Nucleus accumbens (tissue), 56 donors: ENCODE measurements at regions not wholly inside any gene's neighbourhood (a gene's known extent, or its start where the extent isn't known, plus 50 kb on each side); places are given as distances from the start of the nearest gene placed in this dataset.
"Not testable (repeated sequence)": the region's sequence is repeated elsewhere in the genome, so short reads cannot be mapped to it uniquely, and the experiment has no call there.

Experiments used
- DNase-seq, 56 donors: peaks; one replicate each; lab custom pipeline; 2025; lab: John Stamatoyannopoulos, UW

DNA sequence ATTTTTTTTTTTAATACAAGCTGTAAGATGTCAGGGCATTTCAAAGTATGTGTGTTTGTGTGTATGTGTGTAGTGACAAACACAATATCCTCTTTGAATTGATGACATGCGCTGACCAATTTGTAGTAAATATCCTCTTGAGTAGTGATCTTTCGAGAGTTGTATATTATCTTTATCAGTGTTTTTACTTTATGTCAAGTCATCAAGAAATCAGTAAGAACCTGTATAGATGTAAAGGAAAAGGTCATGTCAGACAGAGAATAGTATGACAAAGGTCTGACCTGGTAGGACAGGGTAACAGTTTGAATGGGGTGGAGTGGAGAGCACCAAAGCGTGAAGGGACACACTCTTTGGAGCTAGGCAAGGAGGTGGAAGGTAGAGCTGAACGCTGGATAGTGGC lies 1931.4 kb upstream of the CELF4 start:
- DNase-seq = no peak

GRCh38 chr18:39494211-39494896 lies 1928.8 kb upstream of the CELF4 start:
- DNase-seq = no peak

GRCh38 chr18:39491408-39491807 lies 1925.8 kb upstream of the CELF4 start:
- DNase-seq = no peak

DNA sequence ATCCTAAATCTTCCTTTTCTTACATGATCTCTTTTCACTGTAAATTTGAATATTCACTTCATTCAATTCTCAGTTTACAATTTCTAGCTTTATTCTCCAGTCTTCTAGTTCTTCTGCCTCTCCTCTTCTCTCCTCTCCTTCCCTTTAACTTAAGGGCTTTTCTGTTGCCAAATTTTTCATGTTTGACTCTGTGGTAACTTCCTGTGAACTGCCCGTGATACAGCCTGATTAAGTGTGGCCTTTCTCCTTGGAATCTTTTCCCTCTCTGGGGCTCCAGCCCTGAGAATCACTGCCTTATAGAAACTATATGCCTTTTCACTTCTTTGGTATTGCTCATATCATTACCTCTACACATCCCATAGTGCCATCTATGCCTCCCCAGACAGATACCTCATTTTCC lies 1923.8 kb upstream of the CELF4 start:
- DNase-seq = no peak

DNA sequence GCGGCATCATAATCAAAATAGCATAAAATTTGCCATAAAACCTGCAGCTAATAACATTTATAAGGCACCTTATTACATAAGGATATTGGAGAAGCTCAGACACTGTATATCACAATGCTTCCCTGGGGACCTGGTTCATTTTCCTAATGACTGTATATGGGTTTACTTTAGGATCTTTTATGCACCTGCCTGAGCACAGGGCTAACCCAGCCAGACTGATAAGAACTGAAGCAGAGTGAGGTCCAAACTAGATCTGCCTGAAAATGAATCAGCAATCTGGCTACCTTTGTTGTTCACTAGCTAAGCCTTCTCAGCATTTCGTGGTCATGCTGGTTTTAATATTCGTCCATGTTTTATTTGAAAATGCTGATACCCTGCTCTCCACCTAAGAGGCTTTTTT lies 1922.3 kb upstream of the CELF4 start:
- no peak for DNase-seq

DNA sequence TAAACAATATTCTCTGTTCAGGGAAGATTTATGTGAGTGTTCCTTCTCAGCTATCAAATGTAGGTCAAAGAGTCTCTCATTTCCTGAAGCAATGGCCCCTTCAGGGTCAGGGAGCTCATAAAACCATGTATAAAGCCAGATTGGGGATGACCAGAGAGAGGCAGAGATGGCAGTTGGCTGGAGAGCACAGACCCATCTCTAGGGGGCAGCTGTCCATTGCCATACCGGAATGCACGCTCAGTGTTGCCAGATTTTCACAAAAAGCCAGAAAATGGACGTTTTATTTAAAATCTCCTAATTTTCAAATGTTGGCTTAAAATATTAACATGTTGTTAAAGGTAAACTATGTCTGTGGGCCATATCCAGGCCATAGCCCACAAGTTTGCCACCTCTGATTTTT lies 1920.7 kb upstream of the CELF4 start:
- DNase-seq = no peak

DNA sequence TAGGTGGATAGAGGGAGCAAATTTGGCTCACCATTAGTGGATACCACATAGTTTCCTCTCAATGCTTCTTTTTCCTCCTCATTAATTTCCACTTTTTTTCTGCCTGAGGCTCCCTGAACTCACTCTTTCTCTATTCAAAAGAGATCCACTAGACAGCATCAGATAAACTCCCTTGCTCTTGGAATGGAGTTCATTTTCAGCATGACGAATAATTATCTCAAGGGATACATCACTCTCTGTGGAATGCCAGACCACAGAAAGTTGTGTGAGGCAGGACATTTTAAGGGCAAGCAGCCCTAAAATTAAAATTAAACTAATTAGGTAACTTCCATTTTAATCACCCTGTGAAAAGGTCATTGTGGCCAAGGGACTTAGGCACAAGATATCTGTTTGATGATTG lies 1920.1 kb upstream of the CELF4 start:
- no peak for DNase-seq

DNA sequence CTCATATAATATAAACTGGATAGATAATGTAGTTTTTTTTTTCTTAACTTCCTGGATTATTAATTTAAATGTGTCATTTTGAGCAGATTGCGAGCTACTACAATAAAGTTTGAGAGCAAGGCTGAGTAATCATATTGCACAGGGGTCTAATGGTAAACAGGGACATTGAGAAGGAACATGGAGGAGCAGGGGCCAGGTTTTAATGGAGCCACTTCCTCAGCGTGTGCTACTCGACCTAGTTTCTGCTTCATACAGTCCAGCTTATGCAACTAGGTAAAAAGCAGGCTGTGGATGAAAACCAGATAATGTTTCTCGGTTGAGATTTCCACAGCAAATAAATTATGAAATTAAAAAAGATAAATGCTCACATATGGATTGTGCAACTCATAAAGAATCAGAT lies 1915.7 kb upstream of the CELF4 start:
- DNase-seq = no peak

DNA sequence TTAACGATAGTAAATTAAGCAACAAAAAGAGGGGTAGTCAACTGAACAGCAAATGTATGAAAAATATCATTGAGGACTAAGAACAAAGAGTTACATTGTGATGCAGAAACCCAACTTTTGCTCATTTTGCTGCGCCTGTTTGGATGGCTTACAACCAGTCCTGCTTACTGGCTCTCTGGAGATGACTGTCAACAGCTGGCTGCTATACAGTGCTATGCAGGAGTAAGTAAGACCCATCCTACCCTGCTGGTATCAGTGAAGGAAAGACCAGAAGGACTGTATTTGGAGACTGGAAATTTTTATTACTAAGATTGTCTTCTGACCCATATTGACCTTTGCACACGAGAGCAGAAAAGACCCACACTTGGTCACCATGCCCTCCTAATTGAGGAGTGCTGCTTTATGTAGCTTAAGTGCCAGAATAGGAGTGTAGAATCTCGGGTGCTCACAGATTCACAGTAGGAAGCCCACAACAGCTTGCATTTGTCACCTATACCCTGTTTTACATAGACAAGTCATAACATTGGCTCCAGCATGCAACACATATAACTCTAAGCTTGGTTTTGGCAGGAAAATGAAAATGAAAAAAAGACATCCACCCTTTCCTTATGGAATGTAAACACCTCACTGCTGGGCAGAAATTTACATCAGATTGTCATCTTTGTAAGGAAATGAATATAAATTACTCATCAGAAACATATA lies 1915.0 kb upstream of the CELF4 start:
- DNase-seq = no peak

DNA sequence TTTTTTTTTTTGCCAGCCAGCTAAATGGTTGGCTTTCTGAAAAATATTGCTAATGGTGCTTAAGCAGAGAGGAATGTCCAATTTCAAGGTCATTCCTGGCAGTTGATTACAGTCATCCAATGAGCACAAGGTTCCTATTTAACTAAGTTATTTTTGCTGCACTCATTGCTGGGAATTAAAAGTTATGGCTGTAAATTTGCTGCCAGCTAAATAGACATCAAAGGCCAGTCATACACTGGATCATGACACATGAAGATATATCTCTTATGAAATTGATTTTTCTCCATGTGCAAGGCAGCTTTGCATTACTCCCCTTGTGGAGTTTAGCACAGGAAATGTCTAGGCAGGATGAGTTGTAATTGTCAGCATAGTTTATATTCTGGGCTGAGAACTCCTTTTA lies 1898.4 kb upstream of the CELF4 start:
- DNase-seq = no peak

DNA sequence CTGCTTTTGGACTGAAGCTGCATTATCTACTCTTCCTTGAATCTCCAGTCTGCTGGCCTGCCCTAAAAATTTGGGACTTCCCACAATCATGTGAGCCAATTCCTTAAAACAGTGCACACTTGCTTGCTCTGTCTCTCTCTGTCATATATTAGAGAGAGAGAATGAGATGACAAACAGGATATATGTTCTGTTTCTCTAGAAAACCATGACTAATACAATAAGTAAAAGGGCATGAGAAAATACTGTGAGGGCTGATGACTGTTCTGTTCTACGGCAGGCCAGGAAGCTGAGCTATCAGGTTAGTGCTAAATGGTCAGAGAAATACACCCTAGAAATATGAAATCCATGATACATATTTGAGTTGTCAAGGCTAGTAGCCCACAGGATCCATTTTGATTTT lies 1896.8 kb upstream of the CELF4 start:
- DNase-seq = no peak

GRCh38 chr18:39460136-39460535 lies 1894.5 kb upstream of the CELF4 start:
- no peak for DNase-seq

DNA sequence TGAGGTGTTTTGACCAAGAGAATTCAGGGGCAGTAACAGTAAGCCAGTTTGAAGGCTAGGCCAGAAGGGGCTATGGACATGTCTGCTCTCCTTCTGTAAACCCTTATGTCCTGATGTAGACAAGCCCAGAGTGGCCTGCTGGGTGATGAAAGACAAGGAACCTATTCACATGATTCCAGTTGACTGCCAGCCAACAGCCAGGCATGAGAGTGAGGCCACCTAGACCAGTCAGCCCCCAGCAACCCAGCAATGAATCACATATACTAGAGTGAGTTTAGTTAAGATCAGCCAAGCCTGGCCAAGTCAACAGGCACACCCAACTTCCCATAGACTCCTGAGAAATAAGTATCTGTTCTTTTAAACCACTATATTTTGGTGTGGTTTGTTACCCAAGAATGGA lies 1889.7 kb upstream of the CELF4 start:
- peak in 2 of 56 donors; percentile 7 to 18 for DNase-seq

- DNase-seq = no peak
Observed at GRCh38 chr18:39454866-39455265, 1889.3 kb upstream of the CELF4 start.

GRCh38 chr18:39453882-39454281 lies 1888.3 kb upstream of the CELF4 start:
- DNase-seq = peak in 3 of 56 donors; percentile 2 to 16 (median 14)

DNA sequence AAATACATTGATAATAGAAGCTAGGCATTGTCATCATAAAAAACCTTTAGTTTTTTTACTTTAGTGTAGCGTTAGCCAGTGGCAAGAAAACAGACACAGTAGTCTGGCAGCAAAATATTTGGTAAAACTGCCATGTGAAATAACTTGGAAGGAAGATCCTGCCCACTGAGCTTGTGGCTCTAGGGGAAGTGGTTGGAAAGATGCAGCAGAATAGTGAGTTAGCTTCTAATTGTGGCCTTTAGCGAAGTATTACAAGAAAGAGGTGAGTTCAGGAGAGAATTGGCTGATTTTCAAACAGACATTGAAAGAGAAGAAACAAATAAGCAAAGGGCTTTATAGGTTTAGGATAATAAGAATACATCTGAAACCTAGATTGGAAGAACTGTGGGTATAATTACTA lies 1887.8 kb upstream of the CELF4 start:
- no peak for DNase-seq

- DNase-seq = no peak
Observed at GRCh38 chr18:39450958-39451357, 1885.4 kb upstream of the CELF4 start.

DNA sequence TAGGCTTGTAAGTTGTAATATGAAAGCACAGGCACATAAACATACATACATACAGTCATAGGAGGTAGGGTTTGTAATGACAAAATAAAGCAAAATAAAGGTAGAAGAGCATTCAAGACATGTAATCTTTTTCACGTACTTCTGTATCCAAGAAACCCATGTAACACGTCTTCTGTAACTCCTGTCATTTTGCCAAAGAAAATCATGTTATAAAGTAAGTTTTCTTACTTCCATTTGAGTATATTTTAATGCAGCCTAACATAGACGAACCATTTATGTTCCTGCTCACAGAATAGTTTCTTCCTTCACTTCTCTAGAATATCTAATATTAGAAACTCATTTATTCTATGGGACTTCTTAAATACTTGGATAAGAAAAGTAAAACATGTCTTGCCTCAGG lies 1884.0 kb upstream of the CELF4 start:
- DNase-seq = no peak

DNA sequence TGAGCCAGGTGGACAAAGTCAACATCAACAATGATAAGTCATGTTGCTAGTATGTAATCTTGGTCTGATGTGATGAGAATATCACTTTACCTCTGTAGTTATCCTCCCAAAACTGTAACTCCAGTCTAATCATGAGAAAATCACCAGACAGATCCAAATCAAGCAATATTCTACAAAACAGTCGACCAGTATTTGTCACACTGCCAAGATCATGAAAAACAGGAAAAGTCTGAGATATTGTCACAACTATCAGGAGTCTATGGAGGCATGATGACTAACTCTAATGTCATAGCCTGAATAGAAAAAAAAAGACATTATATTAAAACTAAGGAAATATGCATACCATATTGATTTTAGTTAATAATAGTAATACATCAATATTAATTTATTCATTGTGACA lies 1883.3 kb upstream of the CELF4 start:
- DNase-seq = no peak

GRCh38 chr18:39444957-39445356 lies 1879.4 kb upstream of the CELF4 start:
- not testable (repeated sequence) for DNase-seq

DNA sequence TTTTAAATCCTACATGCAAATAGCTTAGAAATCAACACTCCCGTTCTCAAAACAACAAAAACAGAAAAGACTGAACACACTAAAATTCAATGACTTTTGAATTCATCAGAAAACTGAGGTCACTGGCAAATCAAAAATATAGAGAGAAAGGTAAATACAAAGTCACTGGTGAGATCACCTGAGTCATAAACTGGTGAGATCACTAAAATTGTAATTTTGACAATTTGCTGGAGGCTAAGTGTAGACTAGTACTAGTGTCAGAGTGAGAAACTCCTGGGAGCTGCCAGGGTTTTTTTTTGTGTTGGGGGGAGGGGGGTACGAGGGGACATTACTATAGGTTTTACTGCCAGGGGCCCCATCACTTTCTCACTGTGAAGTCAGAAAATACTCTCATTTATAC lies 1876.0 kb upstream of the CELF4 start:
- DNase-seq = no peak

DNA sequence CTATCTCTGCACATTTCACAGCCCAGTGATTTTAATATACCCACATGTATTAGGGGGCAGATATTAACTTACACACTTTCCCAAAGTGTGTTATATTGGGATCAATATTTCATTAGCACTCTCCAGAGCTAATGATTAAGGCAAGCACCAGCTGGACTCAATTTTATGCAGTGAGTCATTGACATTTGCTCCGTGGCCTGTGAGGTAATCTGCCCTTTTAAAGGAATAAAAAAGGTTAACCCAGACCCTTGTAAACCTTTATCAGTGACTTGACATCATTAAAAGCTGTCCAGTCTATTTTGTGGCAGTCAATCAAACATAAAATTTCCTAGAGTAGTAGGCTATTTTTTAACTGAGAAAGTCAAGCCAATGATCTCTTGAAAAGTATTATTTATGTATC lies 1870.4 kb upstream of the CELF4 start:
- no peak for DNase-seq

DNA sequence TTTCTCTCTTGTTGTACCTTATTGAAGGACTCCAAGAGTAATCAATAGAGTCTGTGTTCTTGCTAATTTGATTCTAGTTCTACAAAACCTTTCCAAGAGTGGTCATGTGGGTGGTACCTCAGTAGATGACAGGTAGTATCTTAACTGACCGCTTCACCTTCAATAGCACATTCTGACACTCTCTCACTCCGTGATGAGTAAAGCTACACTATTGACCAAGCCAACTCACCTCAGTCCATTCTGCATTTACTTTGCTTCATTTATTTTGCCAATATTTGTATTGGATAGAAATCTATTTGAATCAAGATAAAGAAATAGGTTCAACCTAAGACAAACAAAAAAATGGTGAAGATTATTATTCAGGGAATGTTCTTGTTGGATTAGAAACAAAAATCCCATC lies 1869.6 kb upstream of the CELF4 start:
- no peak for DNase-seq
